ENCODE measurements at regions not wholly inside any gene's neighbourhood (a gene's known extent, or its start where the extent isn't known, plus 50 kb on each side); places are given as distances from the start of the nearest gene placed in this dataset.

DNA sequence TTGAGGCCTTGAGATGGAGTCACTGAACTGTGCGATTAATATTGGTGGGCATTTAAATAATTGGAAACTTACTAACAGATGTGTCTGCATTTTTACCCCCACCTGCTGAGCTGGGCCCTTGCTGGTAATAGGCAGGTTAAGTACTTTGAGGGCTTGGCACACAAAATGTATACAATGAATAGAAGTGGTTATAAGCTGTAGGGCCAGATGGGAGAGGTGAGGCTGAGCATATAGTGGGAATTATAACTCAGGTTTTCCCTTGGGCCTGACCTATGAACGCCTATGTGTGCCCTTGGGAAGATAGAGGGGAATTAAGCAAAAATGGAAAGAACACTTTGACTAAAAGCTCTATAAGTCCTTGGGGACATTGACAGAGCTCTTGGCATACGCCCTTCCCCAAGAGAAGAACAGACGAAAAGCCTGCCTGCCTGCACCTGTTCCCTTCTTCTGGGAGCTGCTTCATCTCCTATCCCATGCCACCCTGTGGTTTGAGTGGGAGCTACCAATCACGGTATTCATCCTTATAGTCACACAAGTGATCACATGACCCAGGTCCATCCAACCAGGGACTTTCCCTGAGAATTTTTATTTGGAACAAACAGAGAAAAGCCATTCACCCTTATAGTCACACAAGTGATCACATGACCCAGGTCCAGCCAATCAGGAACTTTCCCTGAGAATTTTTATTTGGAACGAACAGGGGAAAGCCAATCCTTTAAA, 260.7 kb upstream of the CSF3R start:
- DNase-seq (ENCODE audit: low spot score) = no peak

DNA sequence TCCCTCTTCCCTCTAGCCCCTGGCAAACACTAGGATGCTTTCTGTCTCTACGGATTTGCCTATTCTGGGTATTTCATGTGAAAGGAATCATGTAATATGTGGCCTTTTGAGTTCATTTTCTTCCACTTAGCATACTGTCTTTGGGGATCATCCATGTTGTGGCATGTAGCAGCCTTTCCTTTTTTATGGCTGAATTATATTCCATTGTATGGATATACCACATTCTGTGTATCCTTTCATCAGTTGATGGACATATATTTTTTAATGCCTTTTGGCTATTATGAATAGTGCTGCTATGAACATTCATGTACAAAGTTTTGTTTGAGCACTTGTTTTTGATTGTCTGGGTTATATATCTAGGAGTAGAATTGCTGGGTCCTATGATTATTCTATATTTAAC, 258.4 kb upstream of the CSF3R start:
- no peak for DNase-seq (ENCODE audit: low spot score)

DNA sequence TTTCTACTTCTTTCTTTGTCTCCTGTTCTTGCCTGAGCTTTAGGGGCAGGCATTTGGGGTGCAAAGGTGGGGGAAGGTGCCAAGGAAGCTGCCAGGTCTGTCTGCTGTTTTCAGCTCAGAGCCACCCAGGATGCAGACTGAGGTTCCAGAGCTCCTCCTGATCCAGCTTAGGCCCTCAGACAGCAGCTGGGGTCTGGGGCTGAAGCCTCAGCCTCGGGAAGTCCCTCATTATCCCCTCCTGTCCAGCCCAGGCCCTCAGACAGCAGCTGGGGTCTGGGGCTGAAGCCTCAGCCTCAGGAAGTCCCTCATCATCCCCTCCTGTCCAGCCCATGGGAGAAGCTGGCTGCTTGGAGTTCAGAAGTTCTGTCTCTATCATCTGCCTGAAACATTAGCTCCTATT, 257.7 kb upstream of the CSF3R start:
- DNase-seq (ENCODE audit: low spot score) = no peak

DNA sequence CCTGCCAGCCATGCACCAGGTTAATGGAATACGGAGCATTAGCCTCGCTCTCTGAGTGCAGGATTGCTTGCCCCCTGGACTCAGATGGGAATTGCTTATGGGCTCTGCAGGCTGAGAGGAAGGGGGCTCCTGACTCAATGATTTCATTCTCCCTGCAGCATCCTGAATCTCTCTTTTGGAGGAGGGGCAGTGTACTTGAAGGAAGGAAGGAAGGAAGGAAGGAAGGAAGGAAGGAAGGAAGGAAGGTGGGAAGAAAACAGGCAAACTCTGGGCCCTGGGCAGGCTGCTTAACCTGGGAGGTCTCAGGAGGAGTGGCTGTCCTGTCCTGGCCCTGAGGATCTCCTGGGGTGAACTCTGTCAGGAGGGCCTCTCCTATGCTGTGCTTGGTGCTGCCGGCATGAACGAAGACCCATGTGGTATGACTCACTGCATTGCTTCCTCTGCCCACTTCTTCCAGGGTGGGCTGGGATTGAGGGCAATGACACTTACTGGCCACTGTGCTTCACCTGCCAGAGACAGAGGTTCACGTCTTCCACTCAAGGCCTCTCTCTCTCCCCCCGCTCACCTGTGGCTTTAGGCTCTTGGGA, 257.1 kb upstream of the CSF3R start:
- no peak for DNase-seq (ENCODE audit: low spot score)

DNA sequence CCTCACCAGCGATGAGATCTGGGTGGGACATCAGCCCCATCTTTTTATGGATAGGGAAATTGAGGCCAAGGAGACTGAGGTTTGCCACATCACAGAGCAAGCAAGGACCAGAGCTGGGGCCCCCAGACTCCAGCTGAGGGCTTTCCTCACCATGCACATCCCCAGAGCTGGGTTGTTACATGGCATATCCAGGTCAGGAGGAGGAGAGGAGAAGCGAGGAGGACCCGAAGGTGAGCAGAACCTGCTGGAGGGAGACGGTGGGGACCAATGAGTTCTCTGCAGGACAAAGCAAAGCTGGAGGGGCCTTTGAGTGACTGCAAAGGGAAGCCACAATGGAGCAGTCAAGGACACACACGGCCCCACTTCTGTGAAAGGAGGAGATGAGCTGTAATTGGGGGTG, 255.5 kb upstream of the CSF3R start:
- DNase-seq (ENCODE audit: low spot score) = no peak

- DNase-seq (ENCODE audit: low spot score) = no peak
Measured at GRCh38 chr1:36737767-36738166, 255.1 kb upstream of the CSF3R start.

- no peak for DNase-seq (ENCODE audit: low spot score)
Measured at GRCh38 chr1:36737038-36737555, 254.4 kb upstream of the CSF3R start.

DNA sequence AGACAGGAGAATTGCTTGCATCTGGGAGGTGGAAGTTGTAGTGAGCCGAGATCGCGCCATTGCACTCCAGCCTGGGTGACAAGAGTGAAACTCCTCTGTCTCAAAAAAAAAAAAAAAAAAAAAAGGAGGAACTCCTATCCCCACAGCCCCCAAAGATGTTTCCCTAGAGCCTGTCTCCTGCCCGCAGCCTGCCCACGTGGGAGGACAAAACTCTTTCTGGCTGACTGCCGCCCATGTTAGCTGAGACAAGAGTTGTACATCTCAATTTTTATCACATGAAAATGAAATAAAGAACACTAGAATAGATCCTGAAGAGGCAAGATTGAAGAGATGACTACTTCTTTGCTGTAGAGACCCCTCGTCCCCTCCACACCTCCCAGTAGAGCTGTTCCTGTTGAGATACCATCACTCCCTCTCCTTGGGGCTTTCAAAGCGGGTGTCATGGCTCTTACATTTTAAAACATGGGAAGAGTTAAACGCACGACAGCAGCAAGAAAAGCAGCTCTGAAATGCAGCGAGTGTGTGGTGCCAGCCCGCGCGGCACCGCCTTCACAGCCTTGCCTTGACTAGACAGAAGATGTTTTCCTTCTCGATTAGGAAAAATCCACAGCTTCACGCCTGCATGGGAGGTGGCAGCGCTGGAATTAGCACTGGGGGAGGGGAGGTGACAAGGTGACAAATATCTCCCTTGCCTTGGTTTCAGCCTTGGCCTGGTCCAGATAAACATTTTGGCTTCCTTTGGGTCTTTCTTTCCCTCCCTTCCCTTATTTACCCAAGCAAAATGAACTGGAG, 253.4 kb upstream of the CSF3R start:
- no peak for DNase-seq (ENCODE audit: low spot score)

DNA sequence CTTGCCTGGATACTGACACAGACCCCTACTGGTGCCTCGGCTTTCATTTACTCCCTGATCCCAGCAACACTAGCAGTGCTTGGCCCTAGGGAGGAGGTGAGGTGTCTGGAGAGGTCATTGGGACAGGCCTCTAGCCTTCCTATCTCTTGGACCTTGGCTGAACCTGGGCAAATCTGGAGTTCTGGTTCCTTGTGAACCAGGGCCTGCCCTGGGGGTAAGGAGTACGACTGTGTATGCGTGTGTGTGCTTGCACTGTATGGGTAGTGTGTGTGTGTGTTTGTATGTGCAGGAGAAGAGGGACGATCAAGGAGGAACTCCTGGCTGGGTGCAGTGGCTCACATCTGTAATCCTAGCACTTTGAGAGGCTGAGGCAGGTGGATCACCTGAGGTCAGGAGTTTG, 252.7 kb upstream of the CSF3R start:
- DNase-seq (ENCODE audit: low spot score) = no peak

- no peak for DNase-seq (ENCODE audit: low spot score)
Measured at GRCh38 chr1:36734356-36734755, 251.6 kb upstream of the CSF3R start.

GRCh38 chr1:36733748-36734147, 251.0 kb upstream of the CSF3R start:
- no peak for DNase-seq (ENCODE audit: low spot score)

DNA sequence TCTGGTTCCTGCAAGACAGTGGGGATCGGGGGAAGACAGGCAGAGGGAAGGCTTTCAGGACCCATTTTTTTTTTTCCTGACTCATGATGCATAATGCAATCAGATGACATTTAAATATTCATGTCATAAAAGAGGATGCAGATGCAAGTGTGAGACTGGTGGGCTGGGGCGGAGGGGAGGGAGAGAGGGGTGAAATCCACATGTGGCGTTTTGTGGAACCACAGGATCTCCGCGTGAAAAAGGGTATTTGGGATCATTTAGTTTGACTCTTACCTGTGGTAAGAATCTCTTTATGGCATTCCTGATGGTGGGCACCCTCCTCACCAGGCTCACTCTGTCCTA, 249.3 kb upstream of the CSF3R start:
- no peak for DNase-seq (ENCODE audit: low spot score)

GRCh38 chr1:36731226-36732014, 248.7 kb upstream of the CSF3R start:
- no peak for DNase-seq (ENCODE audit: low spot score)

DNA sequence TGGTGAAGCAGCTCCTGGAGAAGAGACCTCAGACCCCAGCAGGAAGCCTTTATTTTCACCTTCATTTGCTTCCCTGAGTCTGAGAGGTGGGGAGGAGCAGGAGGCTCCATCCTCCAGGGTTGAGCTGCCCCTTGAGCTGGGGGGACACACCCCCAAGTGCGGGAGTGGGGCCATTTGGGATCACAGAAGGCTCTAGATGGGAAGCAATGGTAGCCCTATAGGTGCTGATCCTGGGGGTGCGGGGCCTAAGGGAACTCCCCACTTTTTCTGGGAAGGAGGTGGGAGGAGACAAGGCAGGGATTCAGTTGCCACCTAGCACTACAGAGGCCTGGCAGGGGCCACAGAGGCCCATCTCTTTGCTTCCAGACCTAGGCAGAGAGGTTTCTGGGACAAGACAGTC, 247.9 kb upstream of the CSF3R start:
- DNase-seq (ENCODE audit: low spot score) = no peak

GRCh38 chr1:36729716-36730510, 247.2 kb upstream of the CSF3R start:
- DNase-seq (ENCODE audit: low spot score) = no peak

GRCh38 chr1:36729289-36729688, 246.6 kb upstream of the CSF3R start:
- no peak for DNase-seq (ENCODE audit: low spot score)

- no peak for DNase-seq (ENCODE audit: low spot score)
Measured at GRCh38 chr1:36728846-36729245, 246.1 kb upstream of the CSF3R start.

GRCh38 chr1:36728051-36728450, 245.3 kb upstream of the CSF3R start:
- DNase-seq (ENCODE audit: low spot score) = no peak

DNA sequence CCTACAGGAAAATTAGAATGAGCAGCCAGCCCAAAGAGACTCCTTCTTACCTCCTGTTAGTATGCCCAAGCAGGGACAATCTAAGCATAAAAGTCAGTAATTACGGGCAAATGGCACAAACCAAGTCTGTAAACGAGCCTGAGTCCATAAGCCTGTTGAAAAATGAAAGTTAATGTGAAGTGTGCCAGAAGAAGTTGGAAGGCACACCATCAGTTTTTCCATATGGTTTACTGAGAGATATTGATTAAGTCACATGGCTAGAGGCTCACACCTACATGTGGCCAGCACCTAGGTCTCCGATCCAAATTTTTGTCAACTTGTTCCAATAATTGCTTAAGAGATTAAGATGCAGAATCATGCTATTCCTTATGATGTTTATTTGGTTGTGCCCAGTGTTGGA, 242.4 kb upstream of the CSF3R start:
- DNase-seq (ENCODE audit: low spot score) = no peak

- no peak for DNase-seq (ENCODE audit: low spot score)
Measured at GRCh38 chr1:36723813-36724212, 241.1 kb upstream of the CSF3R start.

DNA sequence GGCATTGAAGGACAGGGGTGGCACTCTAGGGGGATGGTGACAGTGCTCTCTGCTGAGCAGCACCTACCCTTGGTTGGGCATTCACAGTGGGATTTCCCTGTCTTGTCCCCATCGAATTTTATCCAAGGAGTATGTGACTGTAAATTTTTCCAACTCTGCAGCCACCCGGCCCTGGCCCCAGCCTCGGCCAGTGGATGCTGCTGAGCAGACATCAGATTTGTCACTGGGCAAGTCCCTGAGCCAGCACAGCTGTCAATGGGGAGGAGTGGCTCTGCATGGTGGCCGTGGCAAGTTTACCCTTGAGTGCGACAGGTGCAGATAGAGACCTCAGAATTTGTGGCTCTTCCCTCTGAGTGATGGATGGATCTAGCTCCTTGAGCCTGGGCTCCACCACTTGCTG, 240.2 kb upstream of the CSF3R start:
- no peak for DNase-seq (ENCODE audit: low spot score)

DNA sequence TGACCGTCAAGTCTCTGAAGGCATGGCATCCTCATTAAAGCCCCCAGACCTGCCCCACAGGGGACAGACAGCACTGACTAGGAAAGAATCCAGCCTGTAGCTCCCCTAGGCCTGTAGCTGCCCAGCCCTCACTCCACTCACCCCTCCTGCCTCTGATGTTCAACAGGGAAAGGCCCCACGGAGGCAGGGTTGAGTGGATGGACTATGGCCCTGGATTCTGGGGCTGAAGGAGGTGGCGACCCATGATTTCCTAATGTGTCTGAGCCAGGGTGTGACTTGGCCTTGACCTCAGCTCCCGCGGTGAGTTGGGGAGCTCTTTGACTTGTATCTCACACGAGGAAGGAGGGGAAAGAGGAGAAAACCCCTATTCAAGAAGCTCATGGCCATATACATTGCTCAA, 238.5 kb upstream of the CSF3R start:
- no peak for DNase-seq (ENCODE audit: low spot score)
